ENCODE measurements at regions not wholly inside any gene's neighbourhood (a gene's known extent, or its start where the extent isn't known, plus 50 kb on each side); places are given as distances from the start of the nearest gene placed in this dataset.

- TF ChIP-seq, protein P1, sequence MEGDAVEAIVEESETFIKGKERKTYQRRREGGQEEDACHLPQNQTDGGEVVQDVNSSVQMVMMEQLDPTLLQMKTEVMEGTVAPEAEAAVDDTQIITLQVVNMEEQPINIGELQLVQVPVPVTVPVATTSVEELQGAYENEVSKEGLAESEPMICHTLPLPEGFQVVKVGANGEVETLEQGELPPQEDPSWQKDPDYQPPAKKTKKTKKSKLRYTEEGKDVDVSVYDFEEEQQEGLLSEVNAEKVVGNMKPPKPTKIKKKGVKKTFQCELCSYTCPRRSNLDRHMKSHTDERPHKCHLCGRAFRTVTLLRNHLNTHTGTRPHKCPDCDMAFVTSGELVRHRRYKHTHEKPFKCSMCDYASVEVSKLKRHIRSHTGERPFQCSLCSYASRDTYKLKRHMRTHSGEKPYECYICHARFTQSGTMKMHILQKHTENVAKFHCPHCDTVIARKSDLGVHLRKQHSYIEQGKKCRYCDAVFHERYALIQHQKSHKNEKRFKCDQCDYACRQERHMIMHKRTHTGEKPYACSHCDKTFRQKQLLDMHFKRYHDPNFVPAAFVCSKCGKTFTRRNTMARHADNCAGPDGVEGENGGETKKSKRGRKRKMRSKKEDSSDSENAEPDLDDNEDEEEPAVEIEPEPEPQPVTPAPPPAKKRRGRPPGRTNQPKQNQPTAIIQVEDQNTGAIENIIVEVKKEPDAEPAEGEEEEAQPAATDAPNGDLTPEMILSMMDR (IDR thresholded peaks at IDR 0.05): no peak
- TF ChIP-seq ZFX (IDR thresholded peaks at IDR 0.05; ENCODE audit: borderline replicate concordance): no peak
These were observed 288.7 kb upstream of the CTSO start for GRCh38 chr4:156242390-156242789.

All from 22Rv1 (cell line).